Lower leg skin (tissue), 3 donors: ENCODE measurements at regions not wholly inside any gene's neighbourhood (a gene's known extent, or its start where the extent isn't known, plus 50 kb on each side); places are given as distances from the start of the nearest gene placed in this dataset.
"Not testable (repeated sequence)": the region's sequence is repeated elsewhere in the genome, so short reads cannot be mapped to it uniquely, and the experiment has no call there.

Experiments
- CTCF ChIP-seq, 3 donors: fragments of 450-650 bp; IDR thresholded peaks; one replicate each; pipeline ENCODE4 v1.5.1; 2016; ENCODE audit warnings: antibody characterized with exemption in 3 of 3, mild to moderate bottlenecking in 3 of 3, moderate library complexity in 2 of 3
- POLR2A ChIP-seq, 2 donors: fragments of 450-650 bp; IDR thresholded peaks; one replicate each; pipeline ENCODE4 v1.6.1; 2016 to 2017; ENCODE audit warnings: antibody characterized with exemption in 2 of 2, mild to moderate bottlenecking in 1 of 2, moderate library complexity in 1 of 2

DNA sequence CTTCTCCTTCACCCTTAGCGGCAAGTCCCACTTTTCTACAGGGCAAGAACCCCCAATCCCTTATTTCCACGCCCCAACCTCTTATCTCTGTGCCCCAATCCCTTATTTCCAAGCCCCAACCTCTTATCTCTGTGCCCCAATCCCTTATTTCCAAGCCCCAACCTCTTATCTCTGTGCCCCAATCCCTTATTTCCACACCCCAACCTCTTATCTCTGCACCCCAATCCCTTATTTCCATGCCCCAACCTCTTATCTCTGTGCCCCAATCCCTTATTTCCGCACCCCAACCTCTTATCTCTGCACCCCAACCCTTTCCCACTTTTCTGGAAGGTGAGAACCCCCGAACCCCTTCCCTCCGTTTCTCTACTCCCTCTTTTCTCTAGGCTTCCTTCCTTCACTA lies 116.1 kb upstream of the GJE1 start:
- TF ChIP-seq POLR2A, CTCF (IDR thresholded peaks at IDR 0.05): not testable (repeated sequence)
